HG02763 (cell line): ENCODE measurements at regions not wholly inside any gene's neighbourhood (a gene's known extent, or its start where the extent isn't known, plus 50 kb on each side); places are given as distances from the start of the nearest gene placed in this dataset.

ENCODE experiments used
- ATAC-seq: cut with Tn5 transposase; IDR thresholded peaks from one replicate; pipeline ENCODE4 v1.9.1; 2021; ENCODE audit warnings: mild to moderate bottlenecking, moderate library complexity; ENCODE audit not compliant: unreplicated experiment

- no peak for ATAC-seq
Observed at GRCh38 chr14:42095155-42095554, 488.5 kb downstream of the LRFN5 start.

- no peak for ATAC-seq
Observed at GRCh38 chr14:42090122-42090521, 483.4 kb downstream of the LRFN5 start.

DNA sequence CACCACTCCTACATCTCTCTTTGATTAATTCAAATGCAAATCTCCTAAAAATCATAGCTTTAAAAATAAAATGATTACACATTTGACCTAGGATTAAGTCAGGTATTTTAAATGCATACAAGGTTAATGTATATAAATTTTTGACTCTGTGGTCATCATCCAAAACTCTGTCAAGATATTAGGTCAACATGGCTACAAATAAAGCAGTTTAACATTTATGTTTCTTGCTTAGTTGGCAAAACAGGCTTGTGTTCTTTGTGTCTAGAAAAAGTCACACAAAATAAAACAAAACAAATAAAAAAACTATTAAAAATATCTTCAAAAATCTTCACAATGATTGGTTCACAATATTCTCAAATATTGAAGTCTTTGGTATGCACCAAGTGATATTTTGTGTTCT is 473.2 kb downstream of the LRFN5 start:
- ATAC-seq: no peak

DNA sequence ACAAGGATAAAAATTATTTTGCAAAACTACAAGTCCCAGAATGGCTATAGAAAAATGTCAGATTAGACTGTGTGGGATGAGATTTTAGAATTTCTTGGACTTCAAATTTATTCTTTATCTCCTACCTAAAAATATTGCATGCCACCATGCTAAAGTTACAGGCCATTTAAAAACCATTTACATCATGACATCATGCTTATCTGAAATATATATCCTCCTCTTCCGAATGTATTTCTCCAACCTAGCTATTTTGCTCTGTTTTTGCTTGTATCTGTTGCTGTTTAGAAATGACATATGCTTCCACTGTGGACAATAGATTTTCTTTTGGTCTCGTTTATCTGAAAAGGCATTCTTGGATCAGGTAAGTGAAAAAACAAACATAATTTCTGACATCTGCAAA is 471.7 kb downstream of the LRFN5 start:
- no peak for ATAC-seq

DNA sequence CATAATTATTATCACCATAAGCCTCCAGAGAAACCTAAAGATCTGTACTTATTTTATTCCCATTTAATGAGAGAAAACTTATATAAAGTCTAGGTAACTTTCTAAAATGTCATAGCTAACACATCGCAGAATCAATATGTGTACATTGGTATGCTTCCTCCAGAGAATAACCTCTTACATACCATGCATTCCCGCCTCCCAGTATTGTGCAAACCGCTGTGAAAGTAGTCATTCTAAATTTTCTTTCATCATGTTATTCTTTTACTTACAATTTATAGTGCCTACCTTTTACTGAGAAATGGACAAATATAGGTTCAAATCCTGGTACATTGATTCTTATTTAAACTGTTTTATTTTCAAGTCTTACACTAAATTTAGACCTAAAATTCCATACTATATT is 463.4 kb downstream of the LRFN5 start:
- no peak for ATAC-seq

- ATAC-seq: no peak
Observed at GRCh38 chr14:42057111-42057510, 450.4 kb downstream of the LRFN5 start.

- no peak for ATAC-seq
Observed at GRCh38 chr14:42047421-42048055, 440.9 kb downstream of the LRFN5 start.

GRCh38 chr14:42045383-42045782 is 438.7 kb downstream of the LRFN5 start:
- no peak for ATAC-seq

GRCh38 chr14:42028607-42029006 is 421.9 kb downstream of the LRFN5 start:
- ATAC-seq: no peak

DNA sequence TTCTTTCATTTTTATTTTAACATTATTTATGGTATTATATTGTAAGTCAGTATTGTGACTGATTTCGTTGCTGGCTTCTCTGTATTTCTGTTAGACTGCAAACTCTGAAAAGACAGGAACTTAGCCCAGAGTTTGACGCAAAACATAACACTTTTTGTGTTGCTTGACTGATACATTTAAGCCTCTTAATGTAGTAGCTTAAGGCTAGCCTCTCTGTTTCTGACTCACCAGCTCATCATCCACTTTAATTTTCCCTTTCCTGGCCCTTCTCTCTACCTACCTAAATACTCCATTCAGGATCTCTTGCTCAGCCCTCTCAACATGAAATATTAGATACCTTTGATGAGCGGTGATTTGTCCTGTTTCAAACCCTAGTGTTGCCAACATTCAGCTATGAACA is 420.6 kb downstream of the LRFN5 start:
- no peak for ATAC-seq

DNA sequence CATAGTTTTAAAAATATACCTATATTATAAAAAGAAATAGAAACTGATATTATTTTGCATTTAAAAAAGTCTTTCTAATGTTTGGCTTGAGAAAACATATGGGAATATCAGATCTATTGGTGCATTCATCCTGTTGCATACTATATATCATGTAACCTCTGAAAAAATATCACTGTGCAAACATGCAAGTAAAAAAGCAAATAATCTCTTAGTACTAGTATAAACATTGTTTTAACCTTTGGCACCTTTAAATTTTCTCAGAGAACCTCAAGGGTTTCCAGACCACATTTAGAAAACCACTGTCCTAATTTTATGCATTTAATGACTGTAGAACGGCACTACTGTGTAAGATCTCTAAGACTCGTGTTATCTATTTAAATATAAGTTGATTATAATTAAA is 416.8 kb downstream of the LRFN5 start:
- ATAC-seq: no peak

GRCh38 chr14:42014301-42014700 is 407.6 kb downstream of the LRFN5 start:
- no peak for ATAC-seq

GRCh38 chr14:42013559-42013958 is 406.9 kb downstream of the LRFN5 start:
- no peak for ATAC-seq

GRCh38 chr14:42013153-42013552 is 406.5 kb downstream of the LRFN5 start:
- no peak for ATAC-seq

DNA sequence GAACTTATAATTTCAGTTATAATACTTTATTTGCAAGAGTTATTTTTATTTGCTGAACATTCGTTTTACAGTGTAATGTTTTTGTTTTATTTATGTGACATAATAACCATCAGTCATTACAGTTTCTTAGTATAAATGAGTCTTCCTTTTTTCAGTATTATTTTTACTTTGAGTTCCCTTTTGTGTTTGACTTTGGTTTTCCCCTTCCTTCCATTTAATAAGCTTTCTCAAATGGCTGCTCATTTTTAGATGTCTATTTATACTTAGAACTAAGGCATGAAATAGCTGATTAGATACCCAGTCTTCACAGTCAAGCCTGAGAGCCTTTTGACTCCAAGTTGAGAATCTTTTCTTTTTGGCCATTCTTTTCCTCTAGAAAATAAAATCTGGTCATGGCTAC is 404.5 kb downstream of the LRFN5 start:
- no peak for ATAC-seq

DNA sequence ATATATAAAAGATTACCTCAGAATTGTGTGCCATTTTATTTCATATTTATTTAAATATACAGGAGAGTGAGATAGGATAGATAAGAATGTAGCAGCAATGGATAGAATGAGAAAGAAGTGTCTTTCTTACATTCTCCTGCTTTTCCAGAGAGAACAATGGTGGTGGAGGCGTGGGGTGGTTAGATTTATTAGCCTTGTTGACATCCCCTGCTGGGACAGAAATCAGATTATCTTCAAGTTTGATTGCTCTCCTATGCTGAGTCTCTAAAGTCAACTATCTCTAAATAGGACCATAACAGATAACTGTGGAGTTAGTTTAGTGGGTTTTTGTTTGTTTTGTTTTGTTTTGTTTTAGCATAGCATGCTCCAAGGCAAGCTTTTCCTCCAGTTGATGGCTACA is 397.6 kb downstream of the LRFN5 start:
- ATAC-seq: no peak

GRCh38 chr14:42002141-42002540 is 395.5 kb downstream of the LRFN5 start:
- no peak for ATAC-seq

GRCh38 chr14:42001431-42001830 is 394.8 kb downstream of the LRFN5 start:
- no peak for ATAC-seq

- ATAC-seq: no peak
Observed at GRCh38 chr14:42000450-42000849, 393.8 kb downstream of the LRFN5 start.

GRCh38 chr14:41993687-41994086 is 387.0 kb downstream of the LRFN5 start:
- ATAC-seq: no peak

- no peak for ATAC-seq
Observed at GRCh38 chr14:41986700-41987099, 380.0 kb downstream of the LRFN5 start.

DNA sequence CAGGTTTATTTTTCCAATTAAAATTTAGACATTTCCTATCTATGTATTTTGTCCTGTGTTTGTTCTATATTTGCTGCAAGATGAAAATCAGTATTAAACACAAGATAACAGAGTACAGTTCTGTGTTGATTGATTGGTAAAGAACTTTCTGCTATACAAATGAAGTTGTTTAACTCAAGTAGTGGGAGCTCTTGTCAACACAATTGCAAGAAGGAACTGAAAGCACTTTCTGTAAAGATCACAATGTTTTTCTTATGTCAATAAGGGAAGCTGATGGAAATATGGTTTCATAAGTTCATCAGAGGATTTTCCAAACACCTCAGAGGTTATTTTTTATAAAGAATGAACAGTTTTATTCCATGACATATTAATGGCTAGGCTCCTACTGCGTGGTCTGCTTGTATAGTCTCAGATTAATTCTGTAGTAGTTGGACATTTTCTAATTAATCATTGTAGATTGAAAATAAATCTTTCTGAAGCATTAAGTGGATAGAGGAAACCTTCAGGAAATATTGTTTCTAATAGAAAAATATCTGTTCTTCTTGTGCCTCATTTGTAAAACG is 379.5 kb downstream of the LRFN5 start:
- no peak for ATAC-seq

GRCh38 chr14:41973178-41973577 is 366.5 kb downstream of the LRFN5 start:
- no peak for ATAC-seq
